Tibial nerve (tissue), 3 donors: ENCODE measurements at regions not wholly inside any gene's neighbourhood (a gene's known extent, or its start where the extent isn't known, plus 50 kb on each side); places are given as distances from the start of the nearest gene placed in this dataset.

Experiments
- CTCF ChIP-seq, 5 experiments: fragments of 200-600 bp in 3 of 5; fragments of 450-650 bp in 2 of 5; sonication (generic) in 3 of 5; IDR thresholded peaks; one replicate each; pipeline ENCODE4 v1.5.1; 2016 to 2019; ENCODE audit warnings: antibody characterized with exemption in 5 of 5, mild to moderate bottlenecking in 3 of 5, moderate library complexity in 2 of 5
- POLR2A ChIP-seq, 2 donors: fragments of 450-650 bp; IDR thresholded peaks; one replicate each; pipeline ENCODE4 v1.6.1; 2017; ENCODE audit warnings: antibody characterized with exemption in 2 of 2, mild to moderate bottlenecking in 2 of 2, moderate library complexity in 2 of 2

- TF ChIP-seq CTCF (IDR thresholded peaks at IDR 0.05) (no peak), POLR2A (IDR thresholded peaks at IDR 0.05) (no peak)
Measured at GRCh38 chr9:88891040-88891439, 100.2 kb upstream of the S1PR3 start.
